H9 (cell line): ENCODE measurements at regions not wholly inside any gene's neighbourhood (a gene's known extent, or its start where the extent isn't known, plus 50 kb on each side); places are given as distances from the start of the nearest gene placed in this dataset.

Source experiments
- DNase-seq: peaks from one replicate; pipeline ENCODE4 v3.0.0-alpha.2; 2017
- H2AFZ ChIP-seq: one replicate; pipeline ENCODE4 v1.6.1; 2013; ENCODE audit warnings: mild to moderate bottlenecking, low read length, control low read depth, moderate library complexity
- H2AK5ac ChIP-seq: 2 replicates; pipeline ENCODE4 v1.6.1; 2013; ENCODE audit warnings: low read length, control low read depth, mixed read lengths; ENCODE audit not compliant: insufficient read length
- H2BK120ac ChIP-seq: one replicate; pipeline ENCODE4 v1.6.1; 2013; ENCODE audit warnings: low read depth, mild to moderate bottlenecking, low read length, control low read depth, inconsistent platforms; ENCODE audit not compliant: poor library complexity, severe bottlenecking
- H2BK12ac ChIP-seq: 2 replicates; pipeline ENCODE4 v1.6.1; 2013; ENCODE audit warnings: low read length, control low read depth, mixed read lengths, low read depth; ENCODE audit not compliant: insufficient read length
- H2BK15ac ChIP-seq: 2 replicates; pipeline ENCODE4 v1.6.1; 2013; ENCODE audit warnings: low read depth, low read length, control low read depth
- H2BK20ac ChIP-seq: one replicate; pipeline ENCODE4 v1.6.1; 2013; ENCODE audit warnings: low read depth, mild to moderate bottlenecking, low read length, control low read depth, inconsistent platforms; ENCODE audit not compliant: poor library complexity, severe bottlenecking
- H2BK5ac ChIP-seq: 2 replicates; pipeline ENCODE4 v1.6.1; 2013; ENCODE audit warnings: low read length, control low read depth, mixed read lengths; ENCODE audit not compliant: insufficient read length
- H3K14ac ChIP-seq: 2 replicates; pipeline ENCODE4 v1.6.1; 2013; ENCODE audit warnings: low read length, control low read depth; ENCODE audit not compliant: insufficient read depth
- H3K18ac ChIP-seq: 2 replicates; pipeline ENCODE4 v1.6.1; 2013; ENCODE audit warnings: low read depth, mild to moderate bottlenecking, mixed read lengths, low read length, control low read depth; ENCODE audit not compliant: insufficient read length
- H3K23ac ChIP-seq: 2 replicates; pipeline ENCODE4 v1.6.1; 2013; ENCODE audit warnings: low read length, control low read depth, mixed read lengths, low read depth; ENCODE audit not compliant: insufficient read length
- H3K23me2 ChIP-seq: 2 replicates; pipeline ENCODE4 v1.6.1; 2013; ENCODE audit warnings: low read depth, mild to moderate bottlenecking, mixed read lengths, low read length, control low read depth; ENCODE audit not compliant: insufficient read length, poor library complexity, severe bottlenecking
- H3K27ac ChIP-seq: 2 replicates; pipeline ENCODE4 v1.5.1; 2013; ENCODE audit warnings: low read length, control low read depth, mixed read lengths, low read depth; ENCODE audit not compliant: insufficient read length
- H3K27me3 ChIP-seq: 2 replicates; pipeline ENCODE4 v1.6.1; 2013; ENCODE audit warnings: low read length, control low read depth, inconsistent platforms; ENCODE audit not compliant: insufficient read depth
- H3K4ac ChIP-seq: 2 replicates; pipeline ENCODE4 v1.6.1; 2013; ENCODE audit warnings: low read depth, mild to moderate bottlenecking, control low read depth, inconsistent platforms, low read length, moderate library complexity
- H3K4me1 ChIP-seq: 2 replicates; pipeline ENCODE4 v1.6.1; 2013; ENCODE audit warnings: low read length, control low read depth, inconsistent platforms; ENCODE audit not compliant: insufficient read depth
- H3K4me2 ChIP-seq: 2 replicates; pipeline ENCODE4 v1.6.1; 2013; ENCODE audit warnings: low read length, control low read depth, mixed read lengths; ENCODE audit not compliant: insufficient read length, insufficient read depth
- H3K56ac ChIP-seq: 2 replicates; pipeline ENCODE4 v1.6.1; 2013; ENCODE audit warnings: low read depth, mild to moderate bottlenecking, mixed read lengths, low read length, control low read depth; ENCODE audit not compliant: insufficient read length
- H3K79me1 ChIP-seq: 2 replicates; pipeline ENCODE4 v1.6.1; 2013; ENCODE audit warnings: low read depth, mild to moderate bottlenecking, moderate library complexity, low read length, control low read depth, inconsistent platforms; ENCODE audit not compliant: insufficient read depth, poor library complexity, severe bottlenecking
- H3K79me2 ChIP-seq: 2 replicates; pipeline ENCODE4 v1.6.1; 2013; ENCODE audit warnings: low read length, control low read depth, inconsistent platforms; ENCODE audit not compliant: insufficient read depth
- H3K9ac ChIP-seq: 2 replicates; pipeline ENCODE4 v1.6.1; 2013; ENCODE audit warnings: low read length, control low read depth, mixed read lengths; ENCODE audit not compliant: insufficient read length; ENCODE audit errors: extremely low read depth
- H3K9me3 ChIP-seq: one replicate; pipeline ENCODE4 v1.6.1; 2013; ENCODE audit warnings: low read depth, low read length, inconsistent platforms; ENCODE audit not compliant: control insufficient read depth
- H3T11ph ChIP-seq: one replicate; pipeline ENCODE4 v1.6.1; 2013; ENCODE audit warnings: mild to moderate bottlenecking, low read length, control low read depth, inconsistent platforms
- H4K20me1 ChIP-seq: one replicate; pipeline ENCODE4 v1.6.1; 2013; ENCODE audit not compliant: control insufficient read depth, insufficient read length, insufficient read depth
- H4K5ac ChIP-seq: 2 replicates; pipeline ENCODE4 v1.6.1; 2013; ENCODE audit warnings: low read depth, mild to moderate bottlenecking, mixed read lengths, low read length, control low read depth; ENCODE audit not compliant: insufficient read length
- H4K8ac ChIP-seq: replicated peaks from 2 replicates; pipeline ENCODE4 v1.6.1; 2013; ENCODE audit warnings: low read length, control low read depth, mixed read lengths, low read depth; ENCODE audit not compliant: insufficient read length
- H4K91ac ChIP-seq: 2 replicates; pipeline ENCODE4 v1.6.1; 2013; ENCODE audit warnings: low read depth, mild to moderate bottlenecking, moderate library complexity, mixed read lengths, low read length, control low read depth; ENCODE audit not compliant: insufficient read length
- H3K27ac Mint-ChIP-seq, 3 experiments: 2 replicates in 2 of 3; 3 replicates in 1 of 3; pipeline ENCODE4 v1.8.0; 2020 to 2021; ENCODE audit warnings: mixed read lengths in 3 of 3, mild to moderate bottlenecking in 1 of 3, moderate library complexity in 1 of 3
- H3K27me3 Mint-ChIP-seq: 2 replicates; pipeline ENCODE4 v1.8.0; 2021; ENCODE audit warnings: low read depth, mild to moderate bottlenecking, moderate library complexity, mixed read lengths
- H3K36me3 Mint-ChIP-seq, 3 experiments: 2 replicates in 2 of 3; 3 replicates in 1 of 3; pipeline ENCODE4 v1.8.0; 2020 to 2021; ENCODE audit warnings: low read depth in 3 of 3, mixed read lengths in 3 of 3; ENCODE audit not compliant: insufficient read depth in 1 of 3
- H3K4me1 Mint-ChIP-seq, 2 experiments: 2 replicates each; pipeline ENCODE4 v1.8.0; 2020; ENCODE audit warnings: mixed read lengths in 2 of 2
- H3K4me3 Mint-ChIP-seq, 2 experiments: 2 replicates in 1 of 2; 3 replicates in 1 of 2; pipeline ENCODE4 v1.8.0; 2020 to 2021; ENCODE audit warnings: mild to moderate bottlenecking in 2 of 2, mixed read lengths in 2 of 2, moderate library complexity in 1 of 2
- H3K9me3 Mint-ChIP-seq, 2 experiments: 2 replicates in 1 of 2; 3 replicates in 1 of 2; pipeline ENCODE4 v1.8.0; 2020; ENCODE audit warnings: mild to moderate bottlenecking in 2 of 2, mixed read lengths in 2 of 2, moderate library complexity in 1 of 2
- whole genome bisulfite sequencing: extraction: QIAGEN DNeasy Blood & Tissue Kit; methylation state at CpG from one replicate; pipeline ENCODE4 v1.1.7; 2013; ENCODE audit warnings: missing lambda C conversion rate, low lambda C conversion rate, mixed read lengths; ENCODE audit not compliant: insufficient read length; ENCODE audit errors: extremely low coverage; 5-methylcytosine and 5-hydroxymethylcytosine counted together
- TF ChIP-seq, protein P1 (sequence below): fragments of 200-600 bp; sonication (generic); conservative IDR thresholded peaks from 3 replicates; pipeline ENCODE4 v1.8.0; 2021; ENCODE audit warnings: antibody characterized with exemption, mild to moderate bottlenecking

DNA sequence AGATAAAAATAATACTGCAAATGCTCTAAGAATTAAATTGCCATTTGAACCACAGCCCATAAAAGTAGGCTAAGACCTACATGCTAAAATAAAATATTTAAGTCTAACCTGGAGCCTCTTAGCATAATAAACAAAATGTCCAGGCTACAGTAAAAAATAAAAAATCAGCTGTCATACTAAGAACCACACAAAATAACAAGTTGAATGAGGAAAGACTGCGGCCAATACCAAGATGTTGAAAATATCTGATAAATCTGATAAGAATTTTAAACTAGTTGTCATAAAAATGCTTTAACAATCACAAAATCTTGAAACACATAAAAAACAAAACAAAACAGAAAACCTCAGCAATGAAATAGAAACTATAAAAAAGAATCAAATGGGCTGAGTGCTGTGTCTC, 336.9 kb upstream of the MSX2 start:
- Histone ChIP-seq H3K4ac (no peak overlapping the region), H3K79me1 (no peaks in the 10 kb centered on the region), H3K4me1 (no peaks in the 10 kb centered on the region), H3K23me2 (no peaks in the 10 kb centered on the region), H4K91ac (no peak overlapping the region), H4K5ac (no peak overlapping the region), H2BK120ac (no peak overlapping the region), H3K14ac (no peak overlapping the region), H3K27me3 (no peaks in the 10 kb centered on the region), H2BK15ac (no peak overlapping the region), H2AK5ac (no peak overlapping the region), H3T11ph (no peak overlapping the region), H4K8ac (no peak overlapping the region), H3K23ac (no peak overlapping the region), H3K18ac (no peak overlapping the region), H2AFZ (no peak overlapping the region), H3K9me3 (no peaks in the 10 kb centered on the region), H4K20me1 (no peaks in the 10 kb centered on the region), H2BK5ac (no peak overlapping the region), H3K9ac (no peak overlapping the region), H3K56ac (no peak overlapping the region), H3K27ac (no peak overlapping the region), H3K79me2 (no peaks in the 10 kb centered on the region), H2BK12ac (no peak overlapping the region), H3K4me2 (no peak overlapping the region), H2BK20ac (no peak overlapping the region)
- TF ChIP-seq, protein P1, sequence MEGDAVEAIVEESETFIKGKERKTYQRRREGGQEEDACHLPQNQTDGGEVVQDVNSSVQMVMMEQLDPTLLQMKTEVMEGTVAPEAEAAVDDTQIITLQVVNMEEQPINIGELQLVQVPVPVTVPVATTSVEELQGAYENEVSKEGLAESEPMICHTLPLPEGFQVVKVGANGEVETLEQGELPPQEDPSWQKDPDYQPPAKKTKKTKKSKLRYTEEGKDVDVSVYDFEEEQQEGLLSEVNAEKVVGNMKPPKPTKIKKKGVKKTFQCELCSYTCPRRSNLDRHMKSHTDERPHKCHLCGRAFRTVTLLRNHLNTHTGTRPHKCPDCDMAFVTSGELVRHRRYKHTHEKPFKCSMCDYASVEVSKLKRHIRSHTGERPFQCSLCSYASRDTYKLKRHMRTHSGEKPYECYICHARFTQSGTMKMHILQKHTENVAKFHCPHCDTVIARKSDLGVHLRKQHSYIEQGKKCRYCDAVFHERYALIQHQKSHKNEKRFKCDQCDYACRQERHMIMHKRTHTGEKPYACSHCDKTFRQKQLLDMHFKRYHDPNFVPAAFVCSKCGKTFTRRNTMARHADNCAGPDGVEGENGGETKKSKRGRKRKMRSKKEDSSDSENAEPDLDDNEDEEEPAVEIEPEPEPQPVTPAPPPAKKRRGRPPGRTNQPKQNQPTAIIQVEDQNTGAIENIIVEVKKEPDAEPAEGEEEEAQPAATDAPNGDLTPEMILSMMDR = no peak
- H3K4me1 Mint-ChIP-seq = peaks cover 5 to 7% of the 10 kb centered on the region in 2 experiments
- no peak for DNase-seq
- no peaks in the 10 kb centered on the region for H3K36me3 Mint-ChIP-seq
- no peak overlapping the region for H3K27ac Mint-ChIP-seq
- H3K4me3 Mint-ChIP-seq = no peak overlapping the region
- no CpG with 5 or more reads among the region's 1 CpG for WGBS
- H3K27me3 Mint-ChIP-seq = peaks cover 20% of the 10 kb centered on the region
- H3K9me3 Mint-ChIP-seq = no peaks in the 10 kb centered on the region
